ENCODE measurements at regions not wholly inside any gene's neighbourhood (a gene's known extent, or its start where the extent isn't known, plus 50 kb on each side); places are given as distances from the start of the nearest gene placed in this dataset.

DNA sequence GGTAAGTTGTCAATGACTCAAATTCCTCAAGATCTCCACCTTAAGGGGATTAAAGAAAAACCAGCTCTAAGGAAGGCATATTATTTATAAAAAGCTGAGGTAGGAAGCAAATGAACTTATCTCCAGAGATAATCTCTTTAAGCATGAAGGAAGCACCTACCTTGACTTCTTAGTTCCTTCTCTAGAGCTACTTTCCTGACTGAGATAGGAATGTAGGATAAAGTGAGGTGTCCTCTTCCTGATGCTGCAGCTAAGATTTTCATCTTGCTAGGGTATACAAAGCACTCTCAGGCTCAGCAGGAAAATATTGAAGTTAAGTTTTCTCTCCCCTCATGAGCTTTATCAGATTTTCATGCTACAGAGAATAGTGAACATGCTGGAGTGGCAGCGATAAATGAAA, 163.0 kb upstream of the E2F7 start:
- Histone ChIP-seq H3K4me1 (ENCODE audit: insufficient read depth, low read length) (peaks cover 2% of the 10 kb centered on the region; the same call in 1 of the 2 replicates), H3K79me2 (ENCODE audit: insufficient read depth, low read length) (no peaks in the 10 kb centered on the region), H3K14ac (ENCODE audit: insufficient read depth, low read length) (no peak overlapping the region), H3K27me3 (ENCODE audit: insufficient read depth, low read length) (no peaks in the 10 kb centered on the region), H4K20me1 (ENCODE audit: control insufficient read depth, insufficient read depth, insufficient read length) (no peaks in the 10 kb centered on the region), H2BK15ac (ENCODE audit: low read depth, low read length) (no peak overlapping the region), H2AFZ (ENCODE audit: low read length) (no peak overlapping the region), H4K91ac (ENCODE audit: insufficient read length, low read depth, low read length) (no peak overlapping the region), H3T11ph (ENCODE audit: low read length) (no peak overlapping the region), H3K23ac (ENCODE audit: insufficient read length, low read depth, low read length) (no peak overlapping the region), H2BK12ac (ENCODE audit: insufficient read length, low read depth, low read length) (no peak overlapping the region), H3K27ac (ENCODE audit: insufficient read length, low read depth, low read length) (no peak overlapping the region), H3K4me2 (ENCODE audit: insufficient read depth, insufficient read length, low read length) (no peak overlapping the region), H3K4ac (ENCODE audit: low read depth, low read length) (no peak overlapping the region), H3K9me3 (ENCODE audit: control insufficient read depth, low read depth, low read length) (no peaks in the 10 kb centered on the region), H3K18ac (ENCODE audit: insufficient read length, low read depth, low read length) (no peak overlapping the region), H3K56ac (ENCODE audit: insufficient read length, low read depth, low read length) (no peak overlapping the region), H4K5ac (ENCODE audit: insufficient read length, low read depth, low read length) (no peak overlapping the region), H3K79me1 (ENCODE audit: insufficient read depth, low read depth, low read length, poor library complexity, severe bottlenecking) (no peaks in the 10 kb centered on the region), H3K23me2 (ENCODE audit: insufficient read length, low read depth, low read length, poor library complexity, severe bottlenecking) (no peaks in the 10 kb centered on the region), H3K9ac (ENCODE audit: extremely low read depth, insufficient read length, low read length) (no peak overlapping the region), H2BK20ac (ENCODE audit: low read depth, low read length, poor library complexity, severe bottlenecking) (no peak overlapping the region), H2BK5ac (ENCODE audit: insufficient read length, low read length) (no peak overlapping the region), H2AK5ac (ENCODE audit: insufficient read length, low read length) (no peak overlapping the region), H2BK120ac (ENCODE audit: low read depth, low read length, poor library complexity, severe bottlenecking) (no peak overlapping the region), H4K8ac (replicated peaks; ENCODE audit: insufficient read length, low read depth, low read length) (no peak overlapping the region)
- H3K36me3 Mint-ChIP-seq (ENCODE audit: insufficient read depth in 1 of 3, low read depth in 3 of 3) = no peaks in the 10 kb centered on the region; a peak in 1 of 7 replicates
- H3K4me3 Mint-ChIP-seq = no peak overlapping the region
- no peak overlapping the region; a peak in 1 of 7 replicates for H3K27ac Mint-ChIP-seq
- WGBS (ENCODE audit: extremely low coverage, insufficient read length, low lambda C conversion rate) = no CpG with 5 or more reads among the region's 1 CpG
- H3K9me3 Mint-ChIP-seq = no peaks in the 10 kb centered on the region
- no peak for DNase-seq
- H3K27me3 Mint-ChIP-seq (ENCODE audit: low read depth) = no peaks in the 10 kb centered on the region
- H3K4me1 Mint-ChIP-seq = peaks cover 20 to 26% of the 10 kb centered on the region in 2 experiments
- TF ChIP-seq CTCF (conservative IDR thresholded peaks at IDR 0.05) = no peak
